ENCODE measurements at regions not wholly inside any gene's neighbourhood (a gene's known extent, or its start where the extent isn't known, plus 50 kb on each side); places are given as distances from the start of the nearest gene placed in this dataset.

GRCh38 chr12:78697817-78698415 lies 166.7 kb upstream of the SYT1 start:
- DNase-seq (ENCODE audit: low spot score): no peak

GRCh38 chr12:78698747-78699146 lies 165.8 kb upstream of the SYT1 start:
- no peak for DNase-seq (ENCODE audit: low spot score)

- DNase-seq (ENCODE audit: low spot score): no peak
Observed at GRCh38 chr12:78700565-78700964, 164.0 kb upstream of the SYT1 start.

GRCh38 chr12:78703820-78704525 lies 160.6 kb upstream of the SYT1 start:
- DNase-seq (ENCODE audit: low spot score): no peak

- DNase-seq (ENCODE audit: low spot score): no peak
Observed at GRCh38 chr12:78711954-78712353, 152.6 kb upstream of the SYT1 start.

- DNase-seq (ENCODE audit: low spot score): no peak
Observed at GRCh38 chr12:78712834-78713481, 151.6 kb upstream of the SYT1 start.

GRCh38 chr12:78719721-78720120 lies 144.9 kb upstream of the SYT1 start:
- DNase-seq (ENCODE audit: low spot score): no peak

- DNase-seq (ENCODE audit: low spot score): no peak
Observed at GRCh38 chr12:78721906-78722305, 142.7 kb upstream of the SYT1 start.

- DNase-seq (ENCODE audit: low spot score): no peak
Observed at GRCh38 chr12:78725033-78725432, 139.5 kb upstream of the SYT1 start.

GRCh38 chr12:78725951-78726580 lies 138.5 kb upstream of the SYT1 start:
- no peak for DNase-seq (ENCODE audit: low spot score)

GRCh38 chr12:78726854-78727253 lies 137.7 kb upstream of the SYT1 start:
- DNase-seq (ENCODE audit: low spot score): no peak

GRCh38 chr12:78732481-78732880 lies 132.1 kb upstream of the SYT1 start:
- no peak for DNase-seq (ENCODE audit: low spot score)

GRCh38 chr12:78739653-78740052 lies 124.9 kb upstream of the SYT1 start:
- no peak for DNase-seq (ENCODE audit: low spot score)

GRCh38 chr12:78746001-78746400 lies 118.6 kb upstream of the SYT1 start:
- no peak for DNase-seq (ENCODE audit: low spot score)

- no peak for DNase-seq (ENCODE audit: low spot score)
Observed at GRCh38 chr12:78753058-78753457, 111.5 kb upstream of the SYT1 start.

GRCh38 chr12:78756936-78757335 lies 107.6 kb upstream of the SYT1 start:
- DNase-seq (ENCODE audit: low spot score): no peak

GRCh38 chr12:78759367-78759766 lies 105.2 kb upstream of the SYT1 start:
- DNase-seq (ENCODE audit: low spot score): no peak

- DNase-seq (ENCODE audit: low spot score): no peak
Observed at GRCh38 chr12:78760906-78761305, 103.7 kb upstream of the SYT1 start.

GRCh38 chr12:78764913-78765312 lies 99.7 kb upstream of the SYT1 start:
- no peak for DNase-seq (ENCODE audit: low spot score)

- no peak for DNase-seq (ENCODE audit: low spot score)
Observed at GRCh38 chr12:78767264-78767981, 97.2 kb upstream of the SYT1 start.

GRCh38 chr12:78778339-78778738 lies 86.2 kb upstream of the SYT1 start:
- no peak for DNase-seq (ENCODE audit: low spot score)

GRCh38 chr12:78787576-78787975 lies 77.0 kb upstream of the SYT1 start:
- DNase-seq (ENCODE audit: low spot score): no peak

Data from ecto neural progenitor cell (in vitro differentiated cells).